GM12892 (cell line): ENCODE measurements at regions not wholly inside any gene's neighbourhood (a gene's known extent, or its start where the extent isn't known, plus 50 kb on each side); places are given as distances from the start of the nearest gene placed in this dataset.

Source experiments
- POLR2A ChIP-seq: IDR thresholded peaks from 2 replicates; pipeline ENCODE4 v1.6.1; 2011; ENCODE audit warnings: low read depth, low read length, control low read depth
- POLR2AphosphoS5 ChIP-seq: IDR thresholded peaks from 2 replicates; pipeline ENCODE4 v1.6.1; 2011; ENCODE audit warnings: low read depth, low read length, control low read depth

GRCh38 chr2:146251328-146251727 lies 1593.5 kb upstream of the ACVR2A start:
- no peak for TF ChIP-seq POLR2A
- TF ChIP-seq POLR2AphosphoS5 = no peak
